Ascending aorta (tissue), 2 donors: ENCODE measurements at regions not wholly inside any gene's neighbourhood (a gene's known extent, or its start where the extent isn't known, plus 50 kb on each side); places are given as distances from the start of the nearest gene placed in this dataset.

ENCODE experiments used
- DNase-seq, 2 donors: peaks; one replicate each; pipeline ENCODE4 v3.0.0-alpha.2; 2019; ENCODE audit warnings: low spot score in 2 of 2
- H3K27ac ChIP-seq, 2 donors: fragments of 200-600 bp; sonication (generic); one replicate each; pipeline ENCODE4 v1.5.1; 2016 to 2017; ENCODE audit warnings: mild to moderate bottlenecking in 1 of 2
- H3K27me3 ChIP-seq: fragments of 200-600 bp; sonication (generic); one replicate; pipeline ENCODE4 v1.5.1; 2017
- H3K36me3 ChIP-seq, 2 donors: fragments of 200-600 bp; sonication (generic); one replicate each; pipeline ENCODE4 v1.5.1; 2016
- H3K4me1 ChIP-seq, 2 donors: fragments of 200-600 bp; sonication (generic); one replicate each; pipeline ENCODE4 v1.5.1; 2016 to 2017; ENCODE audit warnings: mild to moderate bottlenecking in 1 of 2
- H3K4me3 ChIP-seq, 2 donors: fragments of 200-600 bp; sonication (generic); one replicate each; pipeline ENCODE4 v1.5.1; 2016 to 2017; ENCODE audit warnings: mild to moderate bottlenecking in 1 of 2
- H3K9me3 ChIP-seq, 2 donors: fragments of 200-600 bp; sonication (generic); one replicate each; pipeline ENCODE4 v1.5.1; 2016
- intact Hi-C: fragments of 100-400 bp; cut with DNase I; formaldehyde crosslinking; loops from one replicate; pipeline ENCODE4 v1.15.1; 2023
- TF ChIP-seq, protein P1 (sequence below), 3 experiments: fragments of 200-600 bp in 2 of 3; fragments of 450-650 bp in 1 of 3; sonication (generic) in 2 of 3; IDR thresholded peaks; one replicate each; pipeline ENCODE4 v1.5.1; 2016 to 2019; ENCODE audit warnings: antibody characterized with exemption in 3 of 3, mild to moderate bottlenecking in 1 of 3, moderate library complexity in 1 of 3

- Histone ChIP-seq H3K9me3 (no peaks in the 10 kb centered on the region), H3K4me3 (no peak overlapping the region), H3K27ac (peak overlapping the region in 1 of 2 donors; percentile 57), H3K4me1 (peaks cover 0 to 10% of the 10 kb centered on the region in 2 donors), H3K36me3 (no peaks in the 10 kb centered on the region), H3K27me3 (no peaks in the 10 kb centered on the region)
- no peak for DNase-seq
- TF ChIP-seq, protein P1, sequence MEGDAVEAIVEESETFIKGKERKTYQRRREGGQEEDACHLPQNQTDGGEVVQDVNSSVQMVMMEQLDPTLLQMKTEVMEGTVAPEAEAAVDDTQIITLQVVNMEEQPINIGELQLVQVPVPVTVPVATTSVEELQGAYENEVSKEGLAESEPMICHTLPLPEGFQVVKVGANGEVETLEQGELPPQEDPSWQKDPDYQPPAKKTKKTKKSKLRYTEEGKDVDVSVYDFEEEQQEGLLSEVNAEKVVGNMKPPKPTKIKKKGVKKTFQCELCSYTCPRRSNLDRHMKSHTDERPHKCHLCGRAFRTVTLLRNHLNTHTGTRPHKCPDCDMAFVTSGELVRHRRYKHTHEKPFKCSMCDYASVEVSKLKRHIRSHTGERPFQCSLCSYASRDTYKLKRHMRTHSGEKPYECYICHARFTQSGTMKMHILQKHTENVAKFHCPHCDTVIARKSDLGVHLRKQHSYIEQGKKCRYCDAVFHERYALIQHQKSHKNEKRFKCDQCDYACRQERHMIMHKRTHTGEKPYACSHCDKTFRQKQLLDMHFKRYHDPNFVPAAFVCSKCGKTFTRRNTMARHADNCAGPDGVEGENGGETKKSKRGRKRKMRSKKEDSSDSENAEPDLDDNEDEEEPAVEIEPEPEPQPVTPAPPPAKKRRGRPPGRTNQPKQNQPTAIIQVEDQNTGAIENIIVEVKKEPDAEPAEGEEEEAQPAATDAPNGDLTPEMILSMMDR (IDR thresholded peaks at IDR 0.05) = no peak
- intact Hi-C loops = no loop called here
These were observed 59.5 kb upstream of the ITGA1 start for GRCh38 chr5:52728224-52728623.

GRCh38 chr5:52728686-52729085 lies 59.0 kb upstream of the ITGA1 start:
- no peaks in the 10 kb centered on the region for H3K36me3 ChIP-seq
- H3K9me3 ChIP-seq = no peaks in the 10 kb centered on the region
- H3K27ac ChIP-seq = no peak overlapping the region
- H3K4me1 ChIP-seq = peaks cover 0 to 10% of the 10 kb centered on the region in 2 donors
- TF ChIP-seq, protein P1 (IDR thresholded peaks at IDR 0.05) = no peak
- intact Hi-C loops = no loop called here
- no peak for DNase-seq
- no peaks in the 10 kb centered on the region for H3K27me3 ChIP-seq
- H3K4me3 ChIP-seq = no peak overlapping the region

GRCh38 chr5:52731274-52732027 lies 56.3 kb upstream of the ITGA1 start:
- Histone ChIP-seq H3K4me3 (no peak overlapping the region), H3K27me3 (no peaks in the 10 kb centered on the region), H3K4me1 (peaks cover 0 to under 1% of the 10 kb centered on the region in 2 donors), H3K9me3 (no peaks in the 10 kb centered on the region), H3K36me3 (no peaks in the 10 kb centered on the region), H3K27ac (no peak overlapping the region)
- no peak for DNase-seq
- TF ChIP-seq, protein P1 (IDR thresholded peaks at IDR 0.05) = no peak
- intact Hi-C loops = no loop called here

GRCh38 chr5:52734557-52734956 lies 53.2 kb upstream of the ITGA1 start:
- TF ChIP-seq, protein P1 (IDR thresholded peaks at IDR 0.05) = no peak
- H3K36me3 ChIP-seq = no peaks in the 10 kb centered on the region
- intact Hi-C loops = no loop called here
- DNase-seq = no peak
- H3K4me1 ChIP-seq = no peaks in the 10 kb centered on the region
- H3K4me3 ChIP-seq = no peak overlapping the region
- H3K27ac ChIP-seq = no peak overlapping the region
- H3K9me3 ChIP-seq = no peaks in the 10 kb centered on the region
- no peaks in the 10 kb centered on the region for H3K27me3 ChIP-seq

GRCh38 chr5:52735139-52735538 lies 52.6 kb upstream of the ITGA1 start:
- TF ChIP-seq, protein P1 (IDR thresholded peaks at IDR 0.05) = no peak
- Histone ChIP-seq H3K36me3 (no peaks in the 10 kb centered on the region), H3K4me3 (no peak overlapping the region), H3K27me3 (no peaks in the 10 kb centered on the region), H3K4me1 (no peaks in the 10 kb centered on the region), H3K9me3 (no peaks in the 10 kb centered on the region), H3K27ac (no peak overlapping the region)
- intact Hi-C loops = no loop called here
- no peak for DNase-seq
